ENCODE measurements at regions not wholly inside any gene's neighbourhood (a gene's known extent, or its start where the extent isn't known, plus 50 kb on each side); places are given as distances from the start of the nearest gene placed in this dataset.
"Not testable (repeated sequence)": the region's sequence is repeated elsewhere in the genome, so short reads cannot be mapped to it uniquely, and the experiment has no call there.

DNA sequence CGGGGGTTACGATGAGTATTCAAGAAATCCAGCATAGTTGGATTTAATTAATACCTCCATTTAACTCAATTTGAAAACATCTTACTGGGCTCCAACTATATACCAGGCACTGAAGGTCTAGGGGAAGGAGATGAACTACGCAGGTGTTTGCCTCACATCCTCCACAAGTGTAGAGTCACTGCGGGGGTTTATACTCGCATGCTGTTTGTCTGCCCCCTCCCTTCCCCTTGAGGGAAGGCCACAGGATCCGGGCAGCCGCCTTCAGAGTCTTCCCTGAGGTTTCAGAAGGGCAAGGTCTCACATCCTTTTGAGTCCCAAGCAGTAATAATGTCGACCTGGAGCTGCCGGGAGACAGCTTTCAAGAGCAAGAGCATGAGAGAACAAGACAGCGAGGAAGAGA is 142.4 kb upstream of the GALNT2 start:
- H3K4me3 ChIP-seq = no peak overlapping the region
- no peak overlapping the region for H3K27ac ChIP-seq
- no peak overlapping the region for H3K9ac ChIP-seq (ENCODE audit: insufficient read length)
- H3K9me3 ChIP-seq (ENCODE audit: low read depth, low read length) = no peaks in the 10 kb centered on the region
- no peaks in the 10 kb centered on the region for H3K36me3 ChIP-seq (ENCODE audit: insufficient read depth, low read length)
- TF ChIP-seq EZH2 (IDR thresholded peaks at IDR 0.05) (no peak), FOXP2 (optimal IDR thresholded peaks at IDR 0.05; ENCODE audit: control extremely low read depth, extremely low read length, insufficient read depth) (no peak), POLR2AphosphoS5 (IDR thresholded peaks at IDR 0.05; ENCODE audit: borderline replicate concordance, low read depth, low read length) (no peak)
- DNase-seq (ENCODE audit: low read depth, low spot score) = no peak

DNA sequence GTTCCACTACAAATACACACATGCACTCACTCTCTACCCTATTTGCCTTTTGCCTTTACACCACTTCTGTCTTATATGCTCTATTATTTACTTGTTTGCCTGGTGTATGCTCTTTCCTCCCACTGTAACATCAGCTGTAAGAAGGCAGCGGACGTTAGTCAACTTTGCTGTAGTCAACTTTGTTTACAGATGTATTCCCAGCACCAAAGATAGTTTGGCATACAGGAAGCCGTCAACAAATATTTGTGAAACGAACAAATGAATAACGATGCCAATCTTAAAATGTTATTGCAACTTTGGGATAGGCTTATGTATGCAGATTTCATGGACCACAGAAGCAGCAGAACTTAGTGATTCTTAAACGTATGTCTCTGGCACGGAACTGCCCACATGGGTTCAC is 138.3 kb upstream of the GALNT2 start:
- H3K27ac ChIP-seq = no peak overlapping the region
- no peak for DNase-seq (ENCODE audit: low read depth, low spot score)
- H3K36me3 ChIP-seq (ENCODE audit: insufficient read depth, low read length) = no peaks in the 10 kb centered on the region
- H3K9me3 ChIP-seq (ENCODE audit: low read depth, low read length) = no peaks in the 10 kb centered on the region
- TF ChIP-seq EZH2 (IDR thresholded peaks at IDR 0.05) (no peak), POLR2AphosphoS5 (IDR thresholded peaks at IDR 0.05; ENCODE audit: borderline replicate concordance, low read depth, low read length) (no peak), FOXP2 (optimal IDR thresholded peaks at IDR 0.05; ENCODE audit: control extremely low read depth, extremely low read length, insufficient read depth) (no peak)
- H3K4me3 ChIP-seq = no peak overlapping the region
- no peak overlapping the region for H3K9ac ChIP-seq (ENCODE audit: insufficient read length)

GRCh38 chr1:229931751-229932150 is 135.3 kb upstream of the GALNT2 start:
- not testable (repeated sequence) for H3K36me3 ChIP-seq (ENCODE audit: insufficient read depth, low read length); H3K4me3 ChIP-seq; H3K27ac ChIP-seq; H3K9me3 ChIP-seq (ENCODE audit: low read depth, low read length); DNase-seq (ENCODE audit: low read depth, low spot score); H3K9ac ChIP-seq (ENCODE audit: insufficient read length)

GRCh38 chr1:229935157-229935556 is 131.9 kb upstream of the GALNT2 start:
- not testable (repeated sequence) for H3K36me3 ChIP-seq (ENCODE audit: insufficient read depth, low read length); DNase-seq (ENCODE audit: low read depth, low spot score); H3K27ac ChIP-seq; H3K4me3 ChIP-seq; H3K9ac ChIP-seq (ENCODE audit: insufficient read length); H3K9me3 ChIP-seq (ENCODE audit: low read depth, low read length)

DNA sequence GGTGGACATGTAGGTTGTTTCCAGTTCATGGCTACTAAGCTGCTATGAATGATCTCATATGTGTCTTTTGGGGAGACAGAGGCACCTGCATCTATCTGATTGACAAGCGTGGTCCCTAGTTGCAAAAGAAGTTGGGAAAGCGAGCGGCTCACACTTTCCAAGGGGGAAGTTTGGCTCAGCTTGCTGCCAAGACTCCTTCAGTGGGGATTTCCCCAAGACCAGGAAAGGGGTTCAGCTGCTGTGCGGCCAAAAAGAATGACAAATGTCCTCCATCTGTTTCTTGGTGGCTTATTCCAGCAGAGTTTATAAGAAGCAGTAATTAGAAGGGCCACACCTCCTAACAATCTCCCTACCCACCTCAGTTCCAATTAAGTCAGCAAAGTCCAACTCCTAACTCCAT is 128.5 kb upstream of the GALNT2 start:
- Histone ChIP-seq H3K4me3 (no peak overlapping the region), H3K9ac (ENCODE audit: insufficient read length) (no peak overlapping the region), H3K27ac (no peak overlapping the region), H3K36me3 (ENCODE audit: insufficient read depth, low read length) (no peaks in the 10 kb centered on the region), H3K9me3 (ENCODE audit: low read depth, low read length) (no peaks in the 10 kb centered on the region)
- DNase-seq (ENCODE audit: low read depth, low spot score) = no peak
- TF ChIP-seq POLR2AphosphoS5 (IDR thresholded peaks at IDR 0.05; ENCODE audit: borderline replicate concordance, low read depth, low read length) (no peak), FOXP2 (optimal IDR thresholded peaks at IDR 0.05; ENCODE audit: control extremely low read depth, extremely low read length, insufficient read depth) (no peak), EZH2 (IDR thresholded peaks at IDR 0.05) (no peak)

DNA sequence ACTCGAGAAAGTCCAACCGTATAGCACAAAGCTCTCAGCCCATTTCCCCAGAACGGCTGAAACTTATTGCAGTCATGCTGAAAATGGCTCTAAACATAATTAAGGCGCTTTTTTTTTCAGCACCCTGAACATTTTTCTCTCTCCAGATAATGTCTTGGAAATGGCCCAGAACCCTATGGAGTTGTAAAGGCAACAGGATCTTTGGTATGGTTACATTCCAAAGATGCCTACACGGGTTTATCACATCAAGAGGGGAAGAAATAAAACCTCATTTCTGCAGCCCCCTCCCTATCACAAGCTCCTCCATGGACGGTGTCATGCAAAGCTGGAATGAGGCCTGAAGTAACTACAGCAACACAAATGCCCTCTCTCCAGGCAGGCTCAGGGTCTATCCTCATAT is 126.4 kb upstream of the GALNT2 start:
- no peaks in the 10 kb centered on the region for H3K36me3 ChIP-seq (ENCODE audit: insufficient read depth, low read length)
- peak; percentile 18 for DNase-seq (ENCODE audit: low read depth, low spot score)
- TF ChIP-seq EZH2 (IDR thresholded peaks at IDR 0.05) = no peak
- no peak for TF ChIP-seq FOXP2 (optimal IDR thresholded peaks at IDR 0.05; ENCODE audit: control extremely low read depth, extremely low read length, insufficient read depth)
- no peaks in the 10 kb centered on the region for H3K9me3 ChIP-seq (ENCODE audit: low read depth, low read length)
- H3K9ac ChIP-seq (ENCODE audit: insufficient read length) = no peak overlapping the region
- H3K27ac ChIP-seq = peak overlapping the region; percentile 82
- H3K4me3 ChIP-seq = peak overlapping the region; percentile 60

GRCh38 chr1:229941160-229941559 is 125.9 kb upstream of the GALNT2 start:
- Histone ChIP-seq H3K9ac (ENCODE audit: insufficient read length) (peak overlapping the region; percentile 5), H3K27ac (peak overlapping the region; percentile 82), H3K9me3 (ENCODE audit: low read depth, low read length) (no peaks in the 10 kb centered on the region), H3K36me3 (ENCODE audit: insufficient read depth, low read length) (no peaks in the 10 kb centered on the region), H3K4me3 (peak overlapping the region; percentile 60)
- no peak for DNase-seq (ENCODE audit: low read depth, low spot score)
- TF ChIP-seq POLR2AphosphoS5 (IDR thresholded peaks at IDR 0.05; ENCODE audit: borderline replicate concordance, low read depth, low read length) (no peak), FOXP2 (optimal IDR thresholded peaks at IDR 0.05; ENCODE audit: control extremely low read depth, extremely low read length, insufficient read depth) (no peak), EZH2 (IDR thresholded peaks at IDR 0.05) (no peak)

- H3K27ac ChIP-seq = no peak overlapping the region
- no peak for DNase-seq (ENCODE audit: low read depth, low spot score)
- H3K4me3 ChIP-seq = no peak overlapping the region
- H3K9ac ChIP-seq (ENCODE audit: insufficient read length) = no peak overlapping the region
- TF ChIP-seq POLR2AphosphoS5 (IDR thresholded peaks at IDR 0.05; ENCODE audit: borderline replicate concordance, low read depth, low read length) (no peak), EZH2 (IDR thresholded peaks at IDR 0.05) (no peak), FOXP2 (optimal IDR thresholded peaks at IDR 0.05; ENCODE audit: control extremely low read depth, extremely low read length, insufficient read depth) (no peak)
- no peaks in the 10 kb centered on the region for H3K9me3 ChIP-seq (ENCODE audit: low read depth, low read length)
- no peaks in the 10 kb centered on the region for H3K36me3 ChIP-seq (ENCODE audit: insufficient read depth, low read length)
Observed at GRCh38 chr1:229941831-229942230, 125.2 kb upstream of the GALNT2 start.

DNA sequence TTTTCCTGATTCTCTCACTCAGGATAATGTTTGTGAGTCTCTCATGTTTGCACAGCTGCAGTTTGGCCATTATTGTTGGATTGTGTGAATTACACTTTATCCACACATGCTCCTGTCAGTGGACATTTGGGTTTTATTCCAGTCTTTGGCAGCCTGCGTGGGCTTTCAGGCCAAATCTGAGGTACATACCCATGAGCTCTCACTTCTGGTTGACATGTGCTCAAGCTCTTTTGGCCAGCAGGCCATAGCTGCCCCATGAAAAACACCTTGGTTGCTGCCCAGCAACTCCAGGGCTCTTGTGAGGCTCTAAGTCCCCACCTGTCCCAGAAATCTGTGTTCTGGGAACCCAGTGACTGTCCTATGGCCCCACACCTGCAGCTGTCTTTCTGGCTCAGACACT is 124.5 kb upstream of the GALNT2 start:
- no peak for DNase-seq (ENCODE audit: low read depth, low spot score)
- Histone ChIP-seq H3K4me3 (no peak overlapping the region), H3K36me3 (ENCODE audit: insufficient read depth, low read length) (no peaks in the 10 kb centered on the region), H3K9me3 (ENCODE audit: low read depth, low read length) (no peaks in the 10 kb centered on the region), H3K9ac (ENCODE audit: insufficient read length) (no peak overlapping the region), H3K27ac (no peak overlapping the region)
- no peak for TF ChIP-seq EZH2 (IDR thresholded peaks at IDR 0.05)
- no peak for TF ChIP-seq FOXP2 (optimal IDR thresholded peaks at IDR 0.05; ENCODE audit: control extremely low read depth, extremely low read length, insufficient read depth)
- TF ChIP-seq POLR2AphosphoS5 (IDR thresholded peaks at IDR 0.05; ENCODE audit: borderline replicate concordance, low read depth, low read length) = no peak
